OCI-M2 (cell line): ENCODE measurements at regions not wholly inside any gene's neighbourhood (a gene's known extent, or its start where the extent isn't known, plus 50 kb on each side); places are given as distances from the start of the nearest gene placed in this dataset.
"Not testable (repeated sequence)": the region's sequence is repeated elsewhere in the genome, so short reads cannot be mapped to it uniquely, and the experiment has no call there.

Source experiments
- DNase-seq: peaks from one replicate; lab custom pipeline; 2025; ENCODE audit not compliant: unreplicated experiment; lab: John Stamatoyannopoulos, UW

DNA sequence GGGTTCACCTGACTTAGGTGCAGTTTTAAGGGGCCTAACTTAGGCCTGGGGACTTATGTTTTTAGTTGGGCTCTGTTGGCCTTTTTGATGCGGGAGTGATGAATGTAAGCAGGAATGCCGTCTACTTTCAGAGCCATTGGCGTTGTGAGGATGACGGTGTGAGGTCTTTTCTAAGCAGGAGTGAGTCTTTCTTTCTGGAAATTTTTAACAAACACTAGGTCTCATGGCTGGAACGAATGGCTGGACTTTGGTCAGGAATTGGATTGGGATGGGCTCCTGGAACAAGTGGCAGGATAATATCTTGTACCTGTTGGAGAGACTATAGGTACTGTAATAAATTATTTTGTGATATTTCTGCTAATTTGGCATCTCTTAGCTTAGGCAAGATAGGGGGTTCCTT is 163.9 kb upstream of the CCZ1B start:
- DNase-seq = not testable (repeated sequence)

GRCh38 chr7:6990426-6991152 is 164.5 kb upstream of the CCZ1B start:
- DNase-seq = not testable (repeated sequence)

GRCh38 chr7:6991169-6991611 is 165.1 kb upstream of the CCZ1B start:
- not testable (repeated sequence) for DNase-seq

DNA sequence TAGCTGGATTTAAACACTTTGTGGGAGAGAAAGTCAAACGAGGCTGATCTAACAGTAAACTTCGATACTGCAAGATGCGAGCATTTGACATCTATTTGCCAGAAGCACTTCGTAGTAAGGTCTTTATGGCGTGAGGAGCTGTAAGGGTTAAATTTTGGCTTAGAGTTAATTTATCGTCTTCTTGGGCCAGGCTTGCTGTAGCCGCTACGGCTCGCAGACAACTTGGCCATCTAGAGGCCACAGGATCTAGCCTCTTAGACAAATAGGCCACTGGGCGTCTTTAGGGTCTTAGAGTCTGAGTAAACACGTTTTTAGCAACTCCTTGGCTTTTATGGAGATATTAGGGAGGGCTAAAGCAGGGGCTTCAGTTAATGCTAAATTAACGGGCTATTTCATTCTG is 165.6 kb upstream of the CCZ1B start:
- DNase-seq = not testable (repeated sequence)

DNA sequence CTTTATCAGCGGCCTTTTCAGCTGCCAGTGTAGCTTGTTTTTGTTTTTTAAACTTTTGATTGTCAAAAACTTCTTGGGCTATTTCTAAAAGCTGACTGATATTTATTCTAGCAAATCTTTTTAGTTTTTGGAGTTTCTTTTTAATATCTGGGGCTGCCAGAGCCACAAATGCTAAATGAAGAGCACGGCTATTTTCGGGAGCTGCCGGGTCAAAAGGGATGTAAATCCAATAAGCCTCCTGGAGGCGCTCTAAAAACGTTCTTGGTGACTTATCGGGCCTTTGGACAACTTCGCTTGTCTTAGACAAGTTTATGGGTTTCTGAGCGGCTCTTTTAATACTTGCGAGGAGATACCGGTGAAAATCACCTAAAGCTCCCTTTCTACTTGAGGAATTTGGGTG is 166.1 kb upstream of the CCZ1B start:
- DNase-seq = not testable (repeated sequence)

DNA sequence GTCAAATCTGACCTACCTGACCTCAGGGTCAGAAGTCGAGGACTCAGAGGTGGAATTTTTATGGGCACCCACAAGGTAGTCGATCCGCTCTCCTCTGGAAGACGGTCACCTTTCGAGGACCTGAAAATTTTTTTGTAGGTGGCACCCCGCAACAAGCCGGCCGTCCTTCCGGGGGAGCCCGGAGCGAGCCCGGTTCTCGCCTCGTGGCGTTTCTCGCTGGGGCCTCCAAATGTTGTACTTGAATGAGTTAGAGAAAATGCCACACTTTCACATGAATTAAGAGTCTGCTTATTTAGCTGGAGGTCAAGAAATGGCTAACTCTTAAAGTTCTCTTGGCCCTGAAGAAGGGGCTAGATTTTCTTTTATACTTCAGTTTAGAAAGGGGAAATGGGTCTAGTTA is 169.0 kb upstream of the CCZ1B start:
- DNase-seq = not testable (repeated sequence)

DNA sequence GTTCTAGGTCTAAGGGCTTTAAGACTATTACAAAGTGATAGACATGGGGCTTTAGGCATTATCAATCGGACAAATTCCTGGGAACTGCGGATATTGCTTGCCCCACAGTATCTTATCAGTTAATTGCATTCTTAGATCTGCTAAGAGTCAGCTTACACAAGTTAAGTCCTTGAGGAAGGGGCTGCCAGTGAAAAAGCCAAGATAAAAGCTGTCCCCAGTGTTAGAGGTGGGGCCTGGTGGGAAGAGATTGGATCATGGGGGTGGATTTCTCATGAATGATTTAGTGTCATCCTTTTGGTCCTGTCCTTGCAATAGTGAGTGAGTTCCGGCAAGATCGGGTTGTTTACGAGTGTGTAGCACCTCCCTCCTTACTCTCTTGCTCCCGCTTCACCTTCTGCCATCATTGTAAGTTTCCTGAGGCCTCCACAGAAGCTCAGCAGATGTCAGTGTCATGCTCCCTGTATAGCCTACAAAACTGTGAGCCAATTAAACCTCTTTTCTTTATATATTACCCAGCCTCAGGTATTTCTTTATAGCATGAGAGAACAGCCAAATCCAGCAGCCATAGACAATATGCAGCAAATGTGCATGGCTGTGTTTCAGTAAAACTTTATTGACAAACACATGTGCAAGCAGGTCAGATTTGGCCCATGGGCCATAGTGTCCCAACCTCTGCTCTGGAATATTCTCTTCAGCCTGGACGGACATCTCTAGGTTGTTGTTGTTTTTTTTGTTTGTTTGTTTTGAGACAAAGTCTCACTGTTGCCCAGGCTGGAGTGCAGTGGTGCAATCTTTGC is 169.6 kb upstream of the CCZ1B start:
- DNase-seq = not testable (repeated sequence)

GRCh38 chr7:6999067-6999666 is 173.1 kb upstream of the CCZ1B start:
- not testable (repeated sequence) for DNase-seq

DNA sequence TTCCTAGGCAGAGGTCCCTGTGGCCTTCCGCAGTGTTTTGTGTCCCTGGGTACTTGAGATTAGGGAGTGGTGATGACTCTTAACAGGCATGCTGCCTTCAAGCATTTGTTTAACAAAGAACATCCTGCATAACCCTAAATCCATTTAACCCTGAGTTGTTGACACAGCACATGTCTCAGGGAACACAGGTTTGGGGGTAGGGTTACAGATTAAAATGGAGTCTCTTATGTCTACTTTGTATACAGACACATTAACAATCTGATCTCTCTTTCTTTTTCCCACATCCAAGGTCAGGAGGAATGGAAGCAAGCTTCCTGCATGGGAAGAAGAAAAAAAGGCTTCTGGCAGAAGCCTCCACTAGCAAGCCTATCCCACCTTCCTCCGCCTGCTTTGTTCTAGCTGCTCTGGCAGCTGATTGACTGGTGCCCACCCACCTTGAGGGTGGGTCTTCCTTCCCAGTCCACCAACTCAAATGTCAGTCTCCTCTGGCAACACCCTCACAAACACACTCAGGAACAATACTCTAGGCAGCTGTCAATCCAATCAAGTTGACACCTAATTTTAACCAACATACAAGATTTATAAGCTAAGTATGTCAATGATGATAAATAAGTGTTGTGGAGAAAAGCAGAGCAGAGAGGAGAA is 176.5 kb upstream of the CCZ1B start:
- no peak for DNase-seq

- DNase-seq = no peak
Measured at GRCh38 chr7:7005303-7005702, 177.0 kb upstream of the C1GALT1 start.

DNA sequence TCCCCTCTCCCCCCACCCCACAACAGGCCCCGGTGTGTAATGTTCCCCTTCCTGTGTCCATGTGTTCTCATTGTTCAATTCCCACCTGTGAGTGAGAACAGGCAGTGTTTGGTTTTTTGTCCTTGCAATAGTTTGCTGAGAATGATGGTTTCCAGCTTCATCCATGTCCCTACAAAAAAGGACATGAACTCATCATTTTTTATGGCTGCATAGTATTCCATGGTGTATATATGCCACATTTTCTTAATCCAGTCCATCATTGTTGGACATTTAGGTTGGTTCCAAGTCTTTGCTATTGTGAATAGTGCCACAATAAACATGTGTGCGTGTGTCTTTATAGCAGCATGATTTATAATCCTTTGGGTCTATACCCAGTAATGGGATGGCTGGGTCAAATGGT is 176.4 kb upstream of the C1GALT1 start:
- DNase-seq = not testable (repeated sequence)

DNA sequence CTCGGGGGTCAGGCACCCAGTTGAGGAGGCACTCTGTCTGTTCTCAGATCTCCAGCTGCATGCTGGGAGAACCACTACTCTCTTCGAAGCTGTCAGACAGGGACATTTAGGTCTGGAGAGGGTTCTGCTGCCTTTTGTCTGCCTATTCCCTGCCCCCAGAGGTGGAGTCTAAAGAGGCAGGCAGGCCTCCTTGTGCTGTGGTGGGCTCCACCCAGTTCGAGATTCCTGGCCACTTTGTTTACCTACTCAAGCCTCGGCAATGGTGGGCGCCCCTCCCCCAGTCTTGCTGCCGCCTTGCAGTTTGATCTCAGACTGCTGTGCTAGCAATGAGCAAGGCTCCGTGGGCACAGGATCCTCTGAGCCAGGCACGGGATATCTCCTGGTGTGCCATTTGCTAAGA is 171.1 kb upstream of the C1GALT1 start:
- DNase-seq = not testable (repeated sequence)

DNA sequence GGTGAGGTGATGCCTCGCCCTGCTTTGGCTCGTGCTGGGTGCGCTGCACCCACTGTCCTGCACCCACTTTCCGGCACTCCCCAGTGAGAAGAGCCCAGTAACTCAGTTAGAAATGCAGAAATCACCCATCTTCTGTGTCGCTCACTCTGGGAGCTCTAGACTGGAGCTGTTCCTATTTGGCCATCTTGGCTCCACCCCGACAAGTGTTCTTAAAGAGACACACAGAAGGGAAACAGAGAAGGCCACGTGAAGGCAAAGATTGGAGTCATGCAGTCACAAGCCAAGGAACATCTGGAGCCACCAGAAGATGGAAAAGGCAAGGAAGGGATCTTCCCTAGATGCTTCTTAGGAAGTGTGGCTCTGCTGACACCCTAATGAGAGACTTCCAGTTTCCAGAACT is 170.6 kb upstream of the C1GALT1 start:
- DNase-seq = not testable (repeated sequence)

- no peak for DNase-seq
Measured at GRCh38 chr7:7014827-7015595, 167.3 kb upstream of the C1GALT1 start.

DNA sequence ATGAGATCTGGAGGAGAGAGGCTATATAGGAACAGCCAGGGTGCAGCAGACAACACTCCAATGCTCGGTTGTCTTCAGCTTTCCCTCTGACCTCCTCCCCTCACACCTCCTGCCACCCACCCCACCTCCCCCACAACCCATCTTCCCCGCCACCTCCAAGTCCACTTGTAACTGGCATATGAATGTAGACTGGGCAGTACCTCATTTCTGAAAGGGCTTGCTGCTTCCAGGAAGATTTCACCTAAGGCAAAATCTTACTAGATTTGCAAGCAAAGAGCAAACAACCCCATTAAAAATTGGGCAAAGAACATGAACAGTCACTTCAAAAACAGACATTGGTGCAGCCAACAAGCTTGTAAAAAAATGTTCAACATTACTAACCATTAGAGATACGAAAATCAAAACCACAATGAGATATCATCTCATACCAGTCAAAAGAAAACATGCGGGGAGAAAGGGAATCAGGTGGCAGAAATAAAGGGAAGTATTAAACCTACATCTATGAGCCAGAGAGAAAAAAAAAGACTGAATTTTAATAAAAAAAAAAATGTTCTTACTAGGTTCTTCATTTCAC is 164.6 kb upstream of the C1GALT1 start:
- DNase-seq = no peak

DNA sequence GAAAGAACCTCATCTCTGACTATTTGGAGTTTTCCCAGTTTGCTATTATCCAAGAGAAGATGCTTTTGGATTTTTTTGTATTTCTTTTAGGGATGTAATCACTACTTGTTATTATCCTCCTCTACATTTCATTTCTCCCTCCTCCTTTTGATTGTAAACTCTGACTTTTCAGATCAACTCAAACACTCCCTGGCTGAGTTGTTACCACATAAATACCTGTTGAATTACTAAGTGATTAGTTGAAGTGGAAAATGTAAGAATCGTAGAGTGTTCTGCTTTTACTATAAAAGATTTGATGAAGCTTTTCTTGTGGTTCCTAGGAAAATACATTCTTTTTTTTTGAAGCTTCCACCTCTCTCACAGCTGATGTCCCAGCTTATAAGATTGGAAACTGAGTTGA is 164.1 kb upstream of the C1GALT1 start:
- DNase-seq = no peak

DNA sequence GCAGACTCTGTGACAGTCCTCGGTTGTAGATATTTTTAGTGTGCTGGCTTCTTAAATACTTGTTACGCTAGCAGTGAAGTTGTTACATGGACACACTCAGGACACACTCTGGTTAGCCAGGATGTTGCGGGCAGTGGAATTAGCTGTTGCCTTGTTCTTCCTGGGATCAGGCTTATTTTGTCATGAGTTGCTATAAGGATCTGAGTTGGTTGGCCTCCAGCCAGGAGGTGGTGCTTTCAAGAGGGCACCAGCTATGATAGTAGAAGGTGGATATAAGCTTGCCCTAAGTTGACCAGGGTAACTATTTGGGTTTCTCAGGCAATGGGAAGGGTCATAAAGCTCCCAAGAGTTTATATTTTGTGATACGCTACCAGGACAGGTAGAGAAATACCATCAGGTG is 150.1 kb upstream of the C1GALT1 start:
- no peak for DNase-seq

GRCh38 chr7:7035851-7036250 is 146.5 kb upstream of the C1GALT1 start:
- no peak for DNase-seq

GRCh38 chr7:7042286-7042893 is 140.0 kb upstream of the C1GALT1 start:
- peak; percentile 11 for DNase-seq

DNA sequence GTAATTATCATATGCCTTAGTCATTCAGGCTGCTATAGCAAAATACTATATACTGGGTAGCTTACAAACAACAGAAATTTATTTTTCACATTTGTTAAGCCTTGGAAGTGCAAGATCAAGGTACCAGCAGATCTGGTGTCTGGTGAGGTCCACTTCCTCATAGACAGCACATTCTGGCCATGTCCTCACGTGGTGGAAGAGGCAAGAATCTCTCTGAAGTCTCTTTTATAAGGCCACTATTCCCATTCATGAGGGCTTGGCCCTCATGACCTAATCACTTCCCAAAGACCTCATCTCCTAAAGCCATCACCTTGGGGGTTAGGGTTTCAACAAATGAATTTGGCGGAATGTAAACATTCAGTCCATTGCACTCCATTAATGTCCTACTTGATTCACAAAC is 137.5 kb upstream of the C1GALT1 start:
- no peak for DNase-seq
